ENCODE measurements at regions not wholly inside any gene's neighbourhood (a gene's known extent, or its start where the extent isn't known, plus 50 kb on each side); places are given as distances from the start of the nearest gene placed in this dataset.

DNA sequence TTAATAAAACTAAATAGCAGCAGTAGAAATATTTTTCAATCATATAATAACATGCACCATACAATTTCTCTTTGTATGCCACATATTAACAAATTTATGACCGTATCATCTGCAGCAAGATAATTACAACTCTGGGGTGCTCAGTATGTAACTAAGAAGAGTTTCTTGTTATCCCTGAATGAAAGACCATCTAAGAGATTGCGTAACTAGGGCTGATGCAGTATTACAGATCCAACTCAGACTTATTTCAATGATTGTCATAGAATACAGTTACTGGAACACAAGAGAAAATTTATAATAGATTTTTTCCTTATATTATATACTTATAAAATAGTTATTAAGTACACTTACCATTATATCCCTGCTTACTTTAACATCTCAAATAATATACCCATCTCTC is 305.1 kb downstream of the SLITRK1 start:
- no peak for DNase-seq

DNA sequence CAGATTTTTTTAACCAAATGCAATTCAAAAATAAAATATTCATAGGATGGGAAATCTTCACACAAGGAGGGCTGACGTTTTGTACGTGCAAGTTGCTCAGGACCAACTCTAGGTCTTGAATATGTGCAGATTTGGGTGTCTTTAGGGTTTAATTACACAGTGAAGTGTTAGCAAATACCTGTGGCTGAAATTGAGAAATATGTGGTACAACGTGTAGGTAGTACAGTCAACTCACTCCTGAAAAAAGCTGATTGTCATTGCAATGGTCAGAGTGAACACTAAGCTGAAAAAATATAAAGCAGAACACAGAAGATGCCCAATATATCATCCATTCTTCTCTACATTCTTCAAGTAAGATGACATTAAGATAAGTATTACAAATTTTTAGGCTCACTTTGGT is 314.3 kb downstream of the SLITRK1 start:
- DNase-seq = no peak

DNA sequence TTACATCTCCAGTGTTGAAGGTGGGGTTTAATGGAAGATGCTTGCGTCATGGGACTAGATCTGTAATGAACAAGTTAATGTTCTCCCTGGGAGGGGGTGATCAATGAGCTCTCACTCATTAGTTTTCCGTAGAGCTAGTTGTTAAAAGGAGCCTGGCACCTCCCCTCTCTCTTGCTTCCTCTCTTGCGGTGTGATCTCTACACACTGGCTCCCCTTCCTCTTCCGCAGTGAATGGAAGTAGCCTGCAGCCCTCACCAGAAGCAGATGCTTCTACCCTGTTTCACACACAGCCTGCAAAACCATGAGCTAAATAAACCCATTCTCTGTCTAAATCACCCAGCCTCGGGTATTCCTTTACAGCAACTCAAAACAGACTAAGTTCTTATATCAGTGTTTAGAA is 318.8 kb downstream of the SLITRK1 start:
- DNase-seq = no peak

DNA sequence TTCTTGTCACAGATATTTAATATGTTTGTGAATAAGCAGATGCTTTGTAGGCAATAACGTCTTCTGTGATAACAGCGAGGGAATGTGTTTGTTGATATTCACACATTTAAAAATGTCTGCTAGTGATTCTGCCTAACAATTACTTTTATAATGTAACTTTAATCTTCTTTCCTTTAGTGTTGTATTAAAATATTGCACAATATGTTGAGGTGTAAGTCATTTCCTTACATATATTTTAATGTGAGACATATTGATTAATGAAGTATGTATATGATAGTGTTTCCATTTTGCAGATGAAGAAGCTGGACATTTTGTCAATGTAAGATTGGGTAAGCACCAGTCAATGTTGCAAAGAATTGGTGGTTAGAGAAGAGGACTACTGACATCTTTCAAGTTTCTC is 324.4 kb downstream of the SLITRK1 start:
- DNase-seq = no peak

DNA sequence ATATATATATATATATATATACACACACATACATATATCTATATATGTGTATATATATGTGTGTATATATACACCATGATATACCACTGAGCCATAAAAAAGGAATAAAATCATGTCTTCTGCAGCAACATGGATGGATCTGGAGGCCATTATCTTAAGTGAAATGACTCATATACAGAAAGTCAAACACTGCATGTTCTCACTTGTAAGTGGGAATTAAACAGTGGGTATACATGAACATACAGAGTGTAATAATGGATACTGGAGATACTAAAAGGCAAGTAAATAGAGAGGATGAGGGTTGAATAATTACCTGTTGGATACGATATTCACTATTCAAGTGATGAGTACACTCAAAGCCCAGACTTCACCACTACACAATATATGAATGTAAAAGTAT is 332.6 kb downstream of the SLITRK1 start:
- no peak for DNase-seq

DNA sequence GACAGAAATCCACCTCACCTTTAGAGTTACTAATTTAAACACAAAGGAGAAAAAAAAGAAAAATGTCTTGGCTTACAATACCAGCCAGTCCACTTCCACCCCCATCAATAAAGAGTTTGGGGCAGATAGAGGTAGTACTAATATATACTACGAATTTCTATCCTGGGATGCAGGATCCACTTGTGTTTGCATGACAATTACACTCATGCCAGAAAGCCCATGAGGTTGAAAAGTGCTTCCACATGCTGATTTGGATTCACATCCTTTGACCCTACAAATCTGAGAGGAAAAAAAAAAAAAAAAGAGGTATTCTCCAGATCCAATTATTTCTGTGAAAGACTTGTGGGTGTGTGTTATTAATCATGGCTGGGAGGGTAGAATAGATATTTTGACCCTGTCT is 335.2 kb downstream of the SLITRK1 start:
- no peak for DNase-seq

DNA sequence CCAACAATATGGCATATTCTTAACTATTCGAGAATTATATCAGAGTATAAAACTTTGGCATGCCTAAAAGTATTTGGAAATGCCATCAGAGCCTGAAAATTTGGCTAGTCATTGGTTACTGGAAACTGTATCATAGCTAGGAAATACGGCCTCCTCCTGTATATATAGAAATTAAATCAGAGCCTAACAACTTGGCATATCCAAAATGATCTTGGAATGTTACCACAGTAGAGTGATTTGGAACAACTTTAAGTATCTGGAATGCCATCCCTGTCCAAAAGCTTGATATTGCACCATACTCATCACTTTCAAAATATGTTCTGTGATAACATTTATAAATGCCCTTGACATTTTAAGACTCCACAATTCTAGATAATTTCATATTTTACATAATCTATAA is 335.8 kb downstream of the SLITRK1 start:
- no peak for DNase-seq

DNA sequence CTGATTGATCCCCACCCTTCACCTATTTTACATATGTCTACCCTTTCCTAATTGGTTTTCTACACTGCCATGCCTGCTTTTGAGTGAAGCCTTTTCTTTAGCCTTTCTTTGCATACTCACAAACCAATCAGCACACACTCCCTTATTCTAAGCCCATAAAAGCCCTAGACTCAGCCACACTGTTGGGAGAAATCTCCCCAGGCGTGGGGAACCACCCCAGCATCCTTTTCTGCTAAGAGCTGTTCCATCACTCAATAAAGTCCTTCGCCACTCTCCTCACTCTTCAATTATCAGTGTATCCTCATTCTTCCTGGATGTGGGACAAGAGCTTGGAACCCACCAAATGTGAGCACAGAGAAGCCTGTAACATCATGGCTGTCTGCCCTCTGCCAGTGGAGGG is 343.6 kb downstream of the SLITRK1 start:
- no peak for DNase-seq

DNA sequence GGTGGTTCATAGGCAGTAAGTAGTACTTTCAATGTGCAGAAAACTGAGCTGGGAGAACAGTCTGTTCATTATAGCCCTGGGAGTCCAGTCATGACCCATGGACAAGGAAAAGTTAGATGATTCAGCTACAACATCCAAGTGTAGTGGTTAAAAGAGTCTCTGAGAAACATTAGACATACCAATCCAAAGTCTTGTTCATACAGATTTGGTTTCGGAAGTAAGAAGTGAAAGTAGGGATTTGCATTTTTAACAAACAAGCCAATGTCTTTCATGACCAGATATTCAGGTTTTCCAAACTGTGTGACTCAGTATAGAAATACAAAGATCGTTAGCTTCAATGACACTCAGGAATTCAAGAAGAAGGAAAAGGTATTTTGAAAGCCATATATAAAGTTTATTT is 345.3 kb downstream of the SLITRK1 start:
- no peak for DNase-seq

DNA sequence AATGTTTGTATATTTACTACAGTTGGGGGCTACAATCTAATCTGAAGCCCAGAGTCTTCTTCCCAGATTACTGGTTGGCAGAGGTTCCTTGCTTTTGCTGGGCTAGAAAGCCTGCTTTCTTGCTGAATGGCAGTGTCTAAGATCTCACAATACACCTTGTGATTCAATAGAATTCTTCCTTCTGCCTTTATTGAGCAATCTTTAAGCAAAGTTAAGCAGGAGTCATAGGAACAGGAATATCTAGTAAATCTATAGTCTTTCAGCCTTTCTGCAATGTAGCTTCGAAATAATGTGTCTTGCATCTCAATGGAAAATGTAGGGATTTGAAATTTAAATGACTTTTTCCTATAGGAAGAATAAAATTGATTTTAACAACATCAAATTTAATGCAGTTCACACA is 346.1 kb downstream of the SLITRK1 start:
- DNase-seq = no peak

DNA sequence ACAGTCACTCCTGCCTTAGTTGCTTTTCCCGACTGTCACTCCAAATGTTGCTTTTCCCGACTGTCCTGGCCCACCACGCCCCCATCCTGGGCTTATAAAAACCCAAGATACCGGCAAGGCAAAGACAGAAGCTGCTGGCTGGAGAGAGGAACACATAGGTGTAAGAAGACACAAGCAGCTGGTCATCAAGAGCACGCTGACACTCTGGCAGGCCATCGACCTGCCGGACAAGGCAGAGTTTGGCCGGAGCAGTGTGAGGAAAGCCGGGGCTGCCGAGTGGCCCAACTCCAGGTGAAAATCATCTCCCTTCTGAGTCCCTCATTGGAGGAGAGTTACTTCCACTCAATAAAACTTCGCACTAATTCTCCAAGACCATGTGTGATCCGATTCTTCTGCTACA is 349.5 kb downstream of the SLITRK1 start:
- no peak for DNase-seq

DNA sequence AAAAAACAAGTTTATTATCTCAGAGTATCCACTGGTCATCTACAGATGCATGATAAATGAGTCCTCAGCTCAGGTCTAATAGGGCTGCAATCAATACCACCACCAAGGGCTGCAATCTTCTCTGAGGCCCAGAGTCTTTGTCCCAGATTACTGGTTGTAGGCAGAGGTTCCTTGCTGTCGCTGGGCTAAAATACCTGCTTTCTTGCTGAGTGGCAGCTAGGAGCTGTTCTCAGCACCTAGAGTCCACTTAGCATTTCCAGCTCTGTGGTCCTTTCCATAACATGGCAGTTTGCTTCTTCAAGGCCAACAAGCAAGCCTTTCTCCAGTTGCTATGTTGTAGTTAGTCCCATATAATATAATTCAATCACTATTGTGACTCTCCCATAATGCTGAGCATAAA is 351.3 kb downstream of the SLITRK1 start:
- no peak for DNase-seq

DNA sequence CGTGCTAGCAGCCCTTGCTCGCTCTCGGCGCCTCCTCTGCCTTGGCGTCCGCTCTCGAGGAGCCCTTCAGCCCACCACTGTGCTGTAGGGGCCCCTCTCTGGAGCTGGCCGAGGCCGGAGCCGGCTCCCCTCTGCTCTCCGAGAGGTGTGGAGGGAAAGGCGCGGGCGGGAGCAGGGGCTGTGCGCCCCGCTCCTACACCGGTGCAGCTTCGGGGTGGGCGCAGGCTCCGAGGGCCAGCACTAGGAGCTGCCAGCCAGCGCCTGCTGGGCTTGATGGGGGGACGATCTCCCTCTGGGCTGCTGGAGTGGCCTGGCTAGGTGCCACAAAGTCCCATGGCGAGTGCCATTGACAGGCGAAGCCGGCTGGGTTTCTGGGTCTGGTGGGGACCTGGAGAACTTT is 365.5 kb downstream of the SLITRK1 start:
- DNase-seq = no peak

DNA sequence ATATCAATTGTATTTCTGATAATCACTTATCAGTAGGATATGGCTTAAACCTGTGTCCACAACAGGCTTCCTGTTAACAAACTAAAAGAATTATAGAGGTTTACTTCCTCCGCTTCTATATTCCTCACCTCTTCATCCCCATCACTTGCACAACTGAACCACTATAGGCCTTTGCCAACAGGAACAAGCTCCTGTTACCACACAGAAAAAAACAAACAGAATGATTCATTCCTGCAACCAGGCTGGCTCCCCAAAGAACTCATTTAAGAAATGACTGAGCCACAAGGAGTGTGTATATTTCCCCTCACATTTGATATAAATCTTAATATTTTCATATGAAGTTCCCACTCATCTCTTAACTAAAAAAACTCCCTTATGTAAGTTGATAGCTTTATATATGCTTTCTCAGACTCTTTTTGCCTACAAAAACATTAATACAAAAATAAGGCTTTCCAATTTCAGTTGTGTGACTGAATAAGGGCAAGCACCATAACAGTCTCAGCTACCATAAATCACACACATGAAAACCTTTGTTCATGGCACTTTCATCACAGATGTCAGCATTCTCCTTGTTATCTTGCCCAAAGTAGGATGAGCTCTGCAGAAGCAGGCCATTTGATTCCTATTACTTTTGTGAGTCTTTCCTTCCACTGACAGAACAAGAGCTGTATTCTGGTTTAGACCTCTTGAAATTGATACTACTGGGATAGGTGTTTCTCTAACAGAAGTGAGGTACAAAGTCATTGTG is 366.8 kb downstream of the SLITRK1 start:
- DNase-seq = no peak

DNA sequence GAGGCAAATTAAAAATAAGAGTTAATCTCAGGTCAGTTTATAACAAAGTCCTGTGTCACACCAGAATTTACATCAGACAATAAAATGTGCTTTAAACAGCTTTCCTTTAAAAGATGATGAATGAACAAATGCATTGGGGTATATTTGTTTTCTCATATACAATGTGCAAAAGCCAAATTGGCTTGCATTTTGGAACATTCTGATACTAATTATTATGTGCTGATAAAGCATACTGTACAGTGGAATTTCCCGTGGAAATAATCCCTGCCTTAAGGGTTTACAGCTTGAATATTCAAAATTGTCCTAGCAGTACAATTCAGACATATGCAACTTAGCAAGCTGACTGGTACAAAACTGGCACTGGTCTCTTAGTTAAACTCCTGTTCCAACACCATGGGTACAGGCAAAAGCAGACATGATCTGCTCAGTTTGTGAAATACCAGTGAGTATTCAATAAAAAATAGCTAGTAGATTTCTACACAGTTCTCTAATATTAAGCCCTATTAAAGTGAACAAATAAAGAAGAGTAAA is 373.4 kb downstream of the SLITRK1 start:
- DNase-seq = no peak

DNA sequence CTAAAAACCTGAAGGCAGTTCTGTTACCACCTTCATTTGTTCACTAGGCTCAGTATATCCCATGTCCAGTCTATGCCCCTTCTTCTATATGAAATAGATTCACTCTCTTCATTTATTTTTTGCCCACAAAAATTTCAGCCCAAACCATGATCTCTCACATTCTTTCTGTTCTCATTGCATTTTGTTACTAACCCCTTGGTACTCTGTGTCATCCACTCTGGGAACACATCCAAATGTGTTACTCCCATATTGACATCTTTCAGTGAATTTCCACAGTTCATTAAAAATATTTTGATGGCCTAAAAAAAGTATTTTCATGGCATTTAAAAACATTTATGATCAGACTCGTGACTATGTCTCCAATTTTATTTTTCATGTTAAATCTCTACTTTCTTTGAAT is 378.9 kb downstream of the SLITRK1 start:
- DNase-seq = no peak

DNA sequence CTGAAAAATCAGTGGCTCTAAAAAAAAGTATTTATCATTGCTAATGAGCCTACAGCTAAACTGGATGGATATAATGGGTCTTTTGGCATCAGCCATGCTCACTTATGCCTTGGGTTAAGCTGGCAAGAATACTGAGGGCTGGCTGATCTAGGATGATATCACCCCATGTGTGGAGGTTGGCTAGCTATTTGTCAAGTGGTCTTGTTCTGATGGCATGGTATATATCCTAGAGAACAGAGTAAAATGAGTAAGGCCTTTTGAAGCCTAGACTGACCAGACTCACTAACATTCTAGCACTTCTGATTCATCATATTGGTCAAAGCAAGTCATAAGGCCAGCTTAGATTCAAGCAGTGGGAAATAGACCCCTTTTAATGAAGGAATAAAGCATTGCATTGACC is 383.0 kb downstream of the SLITRK1 start:
- no peak for DNase-seq

DNA sequence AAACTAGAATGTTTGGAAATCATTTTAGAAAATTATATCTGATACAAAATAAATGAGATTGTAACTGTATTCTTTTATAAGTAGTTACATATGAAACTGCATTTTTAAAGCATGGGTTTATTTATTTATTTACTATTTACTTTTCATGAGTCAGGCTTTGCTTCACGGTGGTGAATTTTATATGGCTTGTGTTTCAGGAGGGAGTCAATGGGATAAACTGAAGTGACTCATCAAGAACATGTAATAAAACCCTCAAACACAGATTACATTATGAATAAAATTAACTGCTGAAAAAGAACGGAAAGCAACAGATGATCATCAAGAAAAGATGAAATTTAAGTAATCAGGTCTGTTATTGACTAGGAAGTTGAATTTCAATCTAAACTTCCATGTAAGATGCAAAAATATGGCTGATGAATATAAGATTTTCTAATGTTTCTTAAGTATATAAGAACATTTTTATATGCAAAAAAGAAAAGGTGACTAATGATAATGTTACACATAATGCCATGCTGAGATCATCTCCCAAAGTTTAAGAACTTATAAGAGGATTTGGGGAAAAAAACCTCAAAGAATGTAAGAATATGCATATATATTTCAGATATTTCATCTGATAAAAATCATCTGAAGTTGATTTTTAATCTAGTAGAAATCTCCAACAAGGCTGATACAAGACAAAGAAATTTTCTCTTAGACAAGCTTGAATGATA is 383.6 kb downstream of the SLITRK1 start:
- DNase-seq = no peak

DNA sequence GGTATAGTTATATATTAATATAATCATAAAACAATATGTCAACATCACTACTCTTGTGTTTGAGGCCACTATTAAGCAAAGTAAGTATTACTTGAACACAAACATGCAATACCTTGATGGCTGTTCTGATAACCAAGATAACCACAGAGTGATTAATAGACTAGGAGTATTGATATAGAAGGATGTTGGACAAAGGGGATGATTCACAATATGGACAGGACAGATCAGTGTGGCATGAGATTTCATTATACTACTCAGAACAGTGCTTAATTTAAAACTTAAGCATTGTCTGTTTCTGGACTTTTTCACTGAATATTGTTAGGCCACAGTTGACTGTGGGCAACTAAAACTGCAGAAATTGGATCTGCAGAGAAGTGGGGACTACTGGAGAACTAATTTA is 384.2 kb downstream of the SLITRK1 start:
- no peak for DNase-seq

DNA sequence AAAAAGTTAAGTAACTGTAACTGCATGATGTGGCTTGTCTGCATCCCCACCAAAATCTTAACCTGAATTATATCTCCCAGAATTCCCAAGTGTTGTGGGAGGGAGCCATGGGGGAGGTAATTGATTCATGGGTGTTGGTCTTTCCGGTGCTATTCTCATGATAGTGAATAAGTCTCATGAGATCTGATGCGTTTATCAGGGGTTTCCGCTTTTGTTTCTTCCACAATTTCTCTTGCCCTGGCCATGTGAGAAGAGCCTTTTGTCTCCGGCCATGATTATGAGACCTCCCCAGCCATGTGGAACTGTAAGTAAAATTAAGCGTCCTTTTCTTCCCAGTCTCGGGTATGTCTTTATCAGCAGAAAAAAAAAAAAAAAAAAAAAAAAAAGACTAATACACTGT is 385.8 kb downstream of the SLITRK1 start:
- no peak for DNase-seq

DNA sequence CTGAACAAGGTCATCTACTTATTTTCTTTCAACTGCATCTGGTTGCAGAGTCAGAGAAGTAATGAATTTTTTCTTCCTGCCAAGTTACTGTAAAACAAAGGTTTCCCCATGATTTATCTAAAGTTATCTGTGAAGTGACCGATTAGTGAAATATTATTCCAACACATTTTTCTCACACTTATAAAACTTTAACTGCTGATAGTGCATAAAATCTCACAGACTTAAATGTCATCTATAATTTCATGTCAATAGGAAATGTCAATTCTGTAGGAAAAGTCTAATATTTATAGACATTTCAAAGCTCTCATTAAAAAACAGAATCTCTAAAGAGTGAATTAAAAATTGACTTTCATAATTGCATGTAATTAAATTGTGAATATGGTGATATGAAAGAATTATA is 397.2 kb downstream of the SLITRK1 start:
- DNase-seq = no peak

DNA sequence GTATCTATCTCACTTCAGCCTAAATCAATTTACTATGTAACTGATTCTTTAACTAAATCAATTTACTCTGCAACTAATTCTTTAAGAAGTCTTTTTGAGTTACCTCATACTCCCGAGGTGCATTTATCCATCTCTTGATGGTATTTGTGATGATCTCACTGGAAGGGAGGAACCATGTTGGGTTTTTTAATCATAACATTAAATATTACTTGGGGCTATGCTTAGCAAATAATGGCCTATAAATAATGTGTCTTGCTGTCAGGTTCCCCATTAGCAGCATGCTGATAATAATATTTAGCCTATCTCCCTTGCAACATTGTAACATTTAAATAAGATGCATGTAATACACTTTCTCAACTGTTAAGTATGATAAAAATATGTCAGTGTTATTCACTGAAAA is 411.3 kb downstream of the SLITRK1 start:
- no peak for DNase-seq

DNA sequence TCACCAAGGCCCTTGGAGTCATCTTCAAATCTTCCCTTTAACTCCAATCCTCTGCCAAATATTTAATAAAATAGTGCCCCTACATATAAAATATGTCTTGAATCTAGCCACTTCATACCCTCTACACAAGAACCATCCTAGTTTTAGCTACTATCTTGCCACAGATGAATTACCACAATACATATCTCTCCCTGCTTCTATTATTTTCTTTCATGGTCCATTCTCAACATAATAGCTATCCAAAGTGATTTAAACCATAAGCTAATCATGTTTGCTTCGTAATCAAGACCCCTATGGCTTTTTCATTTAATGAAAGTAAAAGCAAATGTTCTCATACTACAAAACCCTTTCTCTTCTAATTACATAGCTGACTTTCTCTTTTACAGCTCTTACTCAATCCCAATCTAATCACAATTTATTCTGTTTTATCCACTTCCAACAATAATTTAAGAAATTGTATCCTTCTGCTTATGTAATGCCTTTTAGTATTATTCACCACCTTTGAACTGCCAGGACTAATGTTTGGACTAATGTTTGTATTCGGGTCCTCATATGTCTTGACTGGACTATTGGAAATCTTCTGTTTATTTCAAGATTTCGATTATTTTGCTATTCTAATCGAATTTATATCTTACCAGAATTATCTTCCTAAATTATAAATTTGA is 412.0 kb downstream of the SLITRK1 start:
- DNase-seq = no peak

DNA sequence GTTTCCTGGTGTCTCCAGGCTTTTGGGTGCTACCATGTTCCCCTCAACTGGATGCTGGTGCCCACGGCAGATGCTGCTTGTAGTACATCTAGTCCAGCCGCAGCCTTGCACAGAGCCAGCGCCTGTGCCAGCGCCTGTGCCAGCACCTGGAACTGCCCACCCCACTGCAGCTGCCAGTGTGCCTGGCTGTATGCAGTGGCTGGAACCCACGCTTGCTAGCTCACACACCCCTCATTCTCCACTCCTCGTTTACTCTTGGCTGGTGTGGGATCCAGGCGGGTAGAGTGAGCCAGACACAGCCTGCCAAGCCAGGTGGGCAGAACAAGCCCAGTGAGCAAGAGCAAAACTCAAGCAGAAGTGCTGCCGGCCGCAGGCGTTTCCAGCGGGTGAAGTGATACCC is 428.6 kb downstream of the SLITRK1 start:
- DNase-seq = no peak
